K562 (cell line): ENCODE measurements at regions not wholly inside any gene's neighbourhood (a gene's known extent, or its start where the extent isn't known, plus 50 kb on each side); places are given as distances from the start of the nearest gene placed in this dataset.

Source experiments
- ARID2 ChIP-seq: fragments of 450-650 bp; IDR thresholded peaks from 2 replicates; pipeline ENCODE4 v1.6.1; 2017; ENCODE audit warnings: antibody characterized with exemption, mild to moderate bottlenecking
- CBFA2T3 ChIP-seq: fragments of 450-650 bp; IDR thresholded peaks from 2 replicates; pipeline ENCODE4 v1.6.1; 2017
- CC2D1A ChIP-seq: fragments of 450-650 bp; IDR thresholded peaks from 2 replicates; pipeline ENCODE4 v1.6.1; 2017; ENCODE audit warnings: mild to moderate bottlenecking
- FOXP4 ChIP-seq: sonication (generic); formaldehyde crosslinking; IDR thresholded peaks from 2 replicates; pipeline ENCODE4 v1.8.0; 2022; ENCODE audit warnings: mild to moderate bottlenecking, missing genetic modification reagents, borderline replicate concordance
- HNRNPUL1 ChIP-seq: fragments of 200-400 bp; formaldehyde crosslinking; IDR thresholded peaks from 2 replicates; pipeline ENCODE4 v1.6.1; 2017; ENCODE audit warnings: low read length
- KDM2B ChIP-seq: fragments of 250-450 bp; sonication (Bioruptor Pico); IDR thresholded peaks from 2 replicates; pipeline ENCODE4 v1.8.0; 2021; ENCODE audit warnings: mild to moderate bottlenecking, moderate library complexity
- POLR2G ChIP-seq: fragments of 200-400 bp; formaldehyde crosslinking; IDR thresholded peaks from 2 replicates; pipeline ENCODE4 v1.6.1; 2017; ENCODE audit warnings: low read depth, mild to moderate bottlenecking, antibody characterized with exemption, low read length, moderate library complexity
- RB1 ChIP-seq: fragments of 450-650 bp; IDR thresholded peaks from 2 replicates; pipeline ENCODE4 v1.6.1; 2017; ENCODE audit warnings: low read depth, mild to moderate bottlenecking
- SIN3A ChIP-seq, 2 experiments: fragments of 150-350 bp in 1 of 2; IDR thresholded peaks; 2 replicates each; pipeline ENCODE4 v1.6.1; 2011 to 2016; ENCODE audit warnings: borderline replicate concordance in 2 of 2, low read depth in 2 of 2, low read length in 2 of 2, mild to moderate bottlenecking in 2 of 2, moderate library complexity in 2 of 2; ENCODE audit not compliant: control insufficient read depth in 1 of 2
- SNAPC5 ChIP-seq: fragments of 250-450 bp; sonication (Bioruptor Pico); IDR thresholded peaks from 2 replicates; pipeline ENCODE4 v1.8.0; 2021; ENCODE audit warnings: moderate library complexity, mild to moderate bottlenecking, inconsistent platforms
- TFE3 ChIP-seq: fragments of 450-650 bp; formaldehyde crosslinking; IDR thresholded peaks from 2 replicates; pipeline ENCODE4 v1.4.0; 2020; ENCODE audit warnings: mild to moderate bottlenecking, mixed read lengths
- ZNF197 ChIP-seq: fragments of 200-800 bp; sonication (Bioruptor generic); IDR thresholded peaks from 2 replicates; pipeline ENCODE4 v1.6.1; 2016; ENCODE audit warnings: low read depth, missing genetic modification characterization, missing compliant biosample characterization
- ZNF583 ChIP-seq: fragments of 250-450 bp; sonication (Bioruptor Pico); IDR thresholded peaks from 2 replicates; pipeline ENCODE4 v1.4.0; 2020
- ZSCAN29 ChIP-seq: fragments of 450-650 bp; IDR thresholded peaks from 2 replicates; pipeline ENCODE4 v1.6.1; 2017
- TF ChIP-seq, protein P1 (sequence below): fragments of 450-650 bp; IDR thresholded peaks from 2 replicates; pipeline ENCODE4 v1.6.1; 2017; ENCODE audit warnings: antibody characterized with exemption
- TF ChIP-seq, protein P2 (sequence below): sonication (generic); formaldehyde crosslinking; IDR thresholded peaks from 2 replicates; pipeline ENCODE4 v1.8.0; 2022; ENCODE audit warnings: missing genetic modification reagents, mild to moderate bottlenecking, borderline replicate concordance
- TF ChIP-seq, protein P3 (sequence below): IDR thresholded peaks from 2 replicates; pipeline ENCODE4 v1.6.1; 2012; ENCODE audit warnings: low read depth, low read length, improper control_type of control experiment, borderline replicate concordance

GRCh38 chr16:85176541-85177447 lies 64.5 kb upstream of the CIBAR2 start (continued):
- TF ChIP-seq TFE3 (CRISPR knock-in tag): no peak
- TF ChIP-seq ZNF197: no peak
- TF ChIP-seq, protein P1, sequence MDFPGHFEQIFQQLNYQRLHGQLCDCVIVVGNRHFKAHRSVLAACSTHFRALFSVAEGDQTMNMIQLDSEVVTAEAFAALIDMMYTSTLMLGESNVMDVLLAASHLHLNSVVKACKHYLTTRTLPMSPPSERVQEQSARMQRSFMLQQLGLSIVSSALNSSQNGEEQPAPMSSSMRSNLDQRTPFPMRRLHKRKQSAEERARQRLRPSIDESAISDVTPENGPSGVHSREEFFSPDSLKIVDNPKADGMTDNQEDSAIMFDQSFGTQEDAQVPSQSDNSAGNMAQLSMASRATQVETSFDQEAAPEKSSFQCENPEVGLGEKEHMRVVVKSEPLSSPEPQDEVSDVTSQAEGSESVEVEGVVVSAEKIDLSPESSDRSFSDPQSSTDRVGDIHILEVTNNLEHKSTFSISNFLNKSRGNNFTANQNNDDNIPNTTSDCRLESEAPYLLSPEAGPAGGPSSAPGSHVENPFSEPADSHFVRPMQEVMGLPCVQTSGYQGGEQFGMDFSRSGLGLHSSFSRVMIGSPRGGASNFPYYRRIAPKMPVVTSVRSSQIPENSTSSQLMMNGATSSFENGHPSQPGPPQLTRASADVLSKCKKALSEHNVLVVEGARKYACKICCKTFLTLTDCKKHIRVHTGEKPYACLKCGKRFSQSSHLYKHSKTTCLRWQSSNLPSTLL: no peak
- TF ChIP-seq CBFA2T3: peak; percentile 77
- no peak for TF ChIP-seq POLR2G
- TF ChIP-seq HNRNPUL1: no peak
- no peak for TF ChIP-seq KDM2B (CRISPR knock-in tag)
- TF ChIP-seq, protein P2, sequence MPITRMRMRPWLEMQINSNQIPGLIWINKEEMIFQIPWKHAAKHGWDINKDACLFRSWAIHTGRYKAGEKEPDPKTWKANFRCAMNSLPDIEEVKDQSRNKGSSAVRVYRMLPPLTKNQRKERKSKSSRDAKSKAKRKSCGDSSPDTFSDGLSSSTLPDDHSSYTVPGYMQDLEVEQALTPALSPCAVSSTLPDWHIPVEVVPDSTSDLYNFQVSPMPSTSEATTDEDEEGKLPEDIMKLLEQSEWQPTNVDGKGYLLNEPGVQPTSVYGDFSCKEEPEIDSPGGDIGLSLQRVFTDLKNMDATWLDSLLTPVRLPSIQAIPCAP: no peak
- TF ChIP-seq ZNF583 (CRISPR knock-in tag): no peak
- TF ChIP-seq, protein P3, sequence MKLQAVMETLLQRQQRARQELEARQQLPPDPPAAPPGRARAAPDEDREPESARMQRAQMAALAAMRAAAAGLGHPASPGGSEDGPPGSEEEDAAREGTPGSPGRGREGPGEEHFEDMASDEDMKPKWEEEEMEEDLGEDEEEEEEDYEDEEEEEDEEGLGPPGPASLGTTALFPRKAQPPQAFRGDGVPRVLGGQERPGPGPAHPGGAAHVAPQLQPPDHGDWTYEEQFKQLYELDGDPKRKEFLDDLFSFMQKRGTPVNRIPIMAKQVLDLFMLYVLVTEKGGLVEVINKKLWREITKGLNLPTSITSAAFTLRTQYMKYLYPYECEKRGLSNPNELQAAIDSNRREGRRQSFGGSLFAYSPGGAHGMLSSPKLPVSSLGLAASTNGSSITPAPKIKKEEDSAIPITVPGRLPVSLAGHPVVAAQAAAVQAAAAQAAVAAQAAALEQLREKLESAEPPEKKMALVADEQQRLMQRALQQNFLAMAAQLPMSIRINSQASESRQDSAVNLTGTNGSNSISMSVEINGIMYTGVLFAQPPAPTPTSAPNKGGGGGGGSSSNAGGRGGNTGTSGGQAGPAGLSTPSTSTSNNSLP: no peak
- no peak for TF ChIP-seq ARID2
- TF ChIP-seq ZSCAN29: no peak
- no peak for TF ChIP-seq SIN3A (IDR thresholded peaks at IDR 0.05; ENCODE audit: borderline replicate concordance in 2 of 2, control insufficient read depth in 1 of 2, low read depth in 2 of 2, low read length in 2 of 2)
- no peak for TF ChIP-seq SNAPC5
- no peak for TF ChIP-seq FOXP4 (CRISPR knock-in tag)
- TF ChIP-seq CC2D1A: no peak
- no peak for TF ChIP-seq RB1
- TF ChIP-seq, all 486 proteins: peak for 18
